GM12878 (cell line): ENCODE measurements at regions not wholly inside any gene's neighbourhood (a gene's known extent, or its start where the extent isn't known, plus 50 kb on each side); places are given as distances from the start of the nearest gene placed in this dataset.

Experiments
- ATAC-seq: fragments of 200-7000 bp; cut with Tn5 transposase; 3 replicates; pipeline ENCODE4 v1.9.1; 2020; ENCODE audit warnings: mild to moderate bottlenecking, moderate library complexity
- BruUV-seq: library from RNA; stranded (reverse); fragments of 400-500 nt; replicated peaks from 2 replicates; lab custom pipeline; 2021; lab: Mats Ljungman, UMichigan
- CTCF ChIA-PET: fragments of 300-600 bp; sonication (Branson Sonifier 250); formaldehyde crosslinking; extraction: SDS; loops from one replicate; lab custom pipeline; 2021; ENCODE audit warnings: inconsistent platforms; lab: Yijun Ruan, JAX
- POLR2A ChIA-PET: fragments of 350-600 bp; formaldehyde crosslinking; extraction: SDS; loops from one replicate; lab custom pipeline; 2021; ENCODE audit warnings: inconsistent platforms; lab: Charles Lee
- RAD21 ChIA-PET: fragments of 300-600 bp; sonication (Branson Sonifier 250); formaldehyde crosslinking; loops from one replicate; lab custom pipeline; 2023; ENCODE audit warnings: antibody characterized with exemption; ENCODE audit not compliant: unreplicated experiment; lab: Charles Lee
- SMC1A ChIA-PET: fragments of 300-600 bp; sonication (Branson Sonifier 250); formaldehyde crosslinking; loops from one replicate; lab custom pipeline; 2023; ENCODE audit not compliant: unreplicated experiment, uncharacterized antibody; lab: Charles Lee
- DNase-seq: peaks from one replicate; pipeline ENCODE4 v3.0.0-alpha.2; 2011; ENCODE audit warnings: low read depth, low spot score
- FAIRE-seq: peaks from 3 replicates; lab custom pipeline; 2011; peaks lifted over from hg19 to GRCh38; lab: Jason Lieb, UNC
- H2AFZ ChIP-seq: 2 replicates; pipeline ENCODE4 v1.6.0; 2011; ENCODE audit warnings: low read depth, low read length, control low read depth; ENCODE audit not compliant: control insufficient read depth
- H3K27ac ChIP-seq: 2 replicates; pipeline ENCODE4 v1.5.1; 2011; ENCODE audit warnings: control low read depth; ENCODE audit not compliant: control insufficient read depth, insufficient read depth
- H3K27me3 ChIP-seq, 2 experiments: replicated peaks in 1 of 2; 2 replicates each; pipeline versions ENCODE4 v1.6.0 to v1.6.1; 2011; ENCODE audit warnings: low read length in 1 of 2; ENCODE audit not compliant: control insufficient read depth in 2 of 2, insufficient read depth in 2 of 2
- H3K36me3 ChIP-seq, 2 experiments: 2 replicates each; pipeline ENCODE4 v1.5.1; 2011; ENCODE audit warnings: low read length in 1 of 2; ENCODE audit not compliant: control insufficient read depth in 2 of 2, insufficient read depth in 2 of 2
- H3K4me1 ChIP-seq: 2 replicates; pipeline ENCODE4 v1.6.1; 2011; ENCODE audit warnings: mild to moderate bottlenecking, low read length, moderate library complexity, mixed read lengths; ENCODE audit not compliant: control insufficient read depth, insufficient read depth
- H3K4me2 ChIP-seq: 2 replicates; pipeline ENCODE4 v1.6.0; 2011; ENCODE audit warnings: control low read depth; ENCODE audit not compliant: control insufficient read depth, insufficient read depth
- H3K4me3 ChIP-seq: fragments of 200-600 bp; sonication (generic); 2 replicates; pipeline ENCODE4 v1.5.1; 2016
- H3K79me2 ChIP-seq: 2 replicates; pipeline ENCODE4 v1.6.0; 2011; ENCODE audit warnings: low read length; ENCODE audit not compliant: control insufficient read depth, insufficient read depth
- H3K9ac ChIP-seq: 2 replicates; pipeline ENCODE4 v1.8.0; 2011; ENCODE audit warnings: low read length, control low read depth, mixed read lengths; ENCODE audit not compliant: control insufficient read depth, insufficient read depth
- H3K9me3 ChIP-seq: replicated peaks from 3 replicates; pipeline ENCODE4 v1.5.1; 2011; ENCODE audit warnings: mild to moderate bottlenecking, low read length; ENCODE audit not compliant: control insufficient read depth, insufficient read depth
- H4K20me1 ChIP-seq: 2 replicates; pipeline ENCODE4 v1.6.0; 2011; ENCODE audit not compliant: control insufficient read depth, insufficient read depth
- ATF7 ChIP-seq: fragments of 450-650 bp; IDR thresholded peaks from 2 replicates; pipeline ENCODE4 v1.6.1; 2016; ENCODE audit warnings: low read depth, mild to moderate bottlenecking
- BCL11A ChIP-seq: IDR thresholded peaks from 2 replicates; pipeline ENCODE4 v1.6.1; 2011; ENCODE audit warnings: low read depth, low read length
- BHLHE40 ChIP-seq, 2 experiments: fragments of 450-650 bp in 1 of 2; IDR thresholded peaks; 2 replicates each; pipeline ENCODE4 v1.6.1; 2011 to 2017; ENCODE audit warnings: low read depth in 2 of 2, borderline replicate concordance in 1 of 2, improper control_type of control experiment in 1 of 2, low read length in 1 of 2, mild to moderate bottlenecking in 1 of 2
- EP300 ChIP-seq, 2 experiments: fragments of 150-350 bp in 1 of 2; IDR thresholded peaks; 2 replicates each; pipeline ENCODE4 v1.6.1; 2011 to 2012; ENCODE audit warnings: low read depth in 2 of 2, low read length in 2 of 2, borderline replicate concordance in 1 of 2, improper control_type of control experiment in 1 of 2, inconsistent platforms in 1 of 2; ENCODE audit not compliant: control insufficient read depth in 1 of 2
- EZH2 ChIP-seq: IDR thresholded peaks from 2 replicates; pipeline ENCODE4 v1.6.1; 2012; ENCODE audit warnings: low read depth, mild to moderate bottlenecking, control low read depth, inconsistent platforms, low read length, borderline replicate concordance; ENCODE audit not compliant: control insufficient read depth
- FOXM1 ChIP-seq: IDR thresholded peaks from 2 replicates; pipeline ENCODE4 v1.6.1; 2012; ENCODE audit warnings: low read depth, mild to moderate bottlenecking, inconsistent platforms, low read length, moderate library complexity
- IKZF1 ChIP-seq: fragments of 450-650 bp; conservative IDR thresholded peaks from 2 replicates; pipeline ENCODE4 v1.6.1; 2017; ENCODE audit warnings: antibody characterized with exemption, mild to moderate bottlenecking
- IKZF2 ChIP-seq, 2 experiments: fragments of 450-650 bp; IDR thresholded peaks; 2 replicates each; pipeline ENCODE4 v1.6.1; 2017; ENCODE audit warnings: mild to moderate bottlenecking in 2 of 2, moderate library complexity in 2 of 2
- KDM1A ChIP-seq: fragments of 200-600 bp; sonication (generic); IDR thresholded peaks from 2 replicates; pipeline ENCODE4 v1.6.1; 2016; ENCODE audit warnings: borderline replicate concordance
- MEF2B ChIP-seq: fragments of 450-650 bp; IDR thresholded peaks from 2 replicates; pipeline ENCODE4 v1.6.1; 2018; ENCODE audit warnings: mild to moderate bottlenecking, moderate library complexity; ENCODE audit not compliant: partially characterized antibody, poor library complexity, severe bottlenecking
- NR2C1 ChIP-seq: fragments of 450-650 bp; IDR thresholded peaks from 2 replicates; pipeline ENCODE4 v1.6.1; 2017; ENCODE audit warnings: antibody characterized with exemption, mild to moderate bottlenecking, moderate library complexity
- NR2F1 ChIP-seq: fragments of 450-650 bp; conservative IDR thresholded peaks from 2 replicates; pipeline ENCODE4 v1.6.1; 2017; ENCODE audit warnings: mild to moderate bottlenecking
- PML ChIP-seq: IDR thresholded peaks from 2 replicates; pipeline ENCODE4 v1.6.1; 2012; ENCODE audit warnings: low read length, inconsistent platforms
- POU2F2 ChIP-seq: IDR thresholded peaks from 3 replicates; pipeline ENCODE4 v1.6.1; 2011; ENCODE audit warnings: low read depth, mild to moderate bottlenecking, low read length, borderline replicate concordance
- SIX5 ChIP-seq: IDR thresholded peaks from 2 replicates; pipeline ENCODE4 v1.6.1; 2011; ENCODE audit warnings: mild to moderate bottlenecking, low read depth, low read length, moderate library complexity; ENCODE audit not compliant: severe bottlenecking
- STAT1 ChIP-seq: fragments of 450-650 bp; conservative IDR thresholded peaks from 2 replicates; pipeline ENCODE4 v1.6.1; 2014; ENCODE audit warnings: antibody characterized with exemption, mild to moderate bottlenecking
- YY1 ChIP-seq: IDR thresholded peaks from 2 replicates; pipeline ENCODE4 v1.6.1; 2011; ENCODE audit warnings: low read depth, mild to moderate bottlenecking, low read length
- WGBS: methylation state at CpG from one replicate; pipeline ENCODE4 v1.1.6; 2016; ENCODE audit warnings: low lambda C conversion rate; ENCODE audit not compliant: insufficient replicate concordance, insufficient coverage; ENCODE audit errors: missing lambda C conversion rate; 5-methylcytosine and 5-hydroxymethylcytosine counted together
- in situ Hi-C: fragments of 300-500 bp; cut with MboI; formaldehyde crosslinking; loops from 9 replicates; pipeline ENCODE4 v1.14.3; 2018; ENCODE audit warnings: mixed read lengths
- intact Hi-C: fragments of 100-400 bp; cut with micrococcal nuclease; formaldehyde crosslinking; loops from one replicate; pipeline ENCODE4 v1.14.2; 2022; ENCODE audit not compliant: unreplicated experiment
- TF ChIP-seq, protein P1 (sequence below): IDR thresholded peaks from 2 replicates; pipeline ENCODE4 v1.6.1; 2012; ENCODE audit warnings: mild to moderate bottlenecking, low read depth, low read length
- TF ChIP-seq, protein P2 (sequence below): IDR thresholded peaks from 2 replicates; pipeline ENCODE4 v1.6.1; 2012; ENCODE audit warnings: low read depth, low read length, improper control_type of control experiment

DNA sequence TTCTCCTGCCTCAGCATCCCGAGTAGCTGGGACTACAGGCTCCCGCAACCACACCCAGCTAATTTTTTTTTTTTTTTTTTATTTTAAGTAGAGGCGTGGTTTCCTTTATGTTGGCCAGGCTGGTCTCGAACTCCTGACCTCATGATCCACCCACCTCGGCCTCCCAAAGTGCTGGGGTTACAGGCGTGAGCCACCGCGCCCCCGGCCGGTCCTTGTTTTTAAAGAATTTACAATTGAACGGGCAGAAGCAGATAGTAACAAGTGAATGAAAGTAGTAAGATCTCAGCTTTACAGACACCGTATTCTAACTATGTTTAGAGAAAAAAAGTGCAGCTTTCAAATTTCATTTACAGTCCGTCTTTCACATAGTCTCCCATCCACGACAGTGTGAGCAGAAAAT, 112.5 kb upstream of the VWC2 start:
- Histone ChIP-seq H3K4me2 (no peak overlapping the region), H3K4me1 (no peaks in the 10 kb centered on the region), H3K36me3 (no peaks in the 10 kb centered on the region), H3K27ac (no peak overlapping the region), H3K9ac (no peak overlapping the region), H3K79me2 (no peaks in the 10 kb centered on the region), H3K27me3 (no peaks in the 10 kb centered on the region), H3K4me3 (no peak overlapping the region), H4K20me1 (no peaks in the 10 kb centered on the region), H3K9me3 (no peaks in the 10 kb centered on the region), H2AFZ (no peak overlapping the region)
- ChIA-PET RAD21 (interaction anchor here (0.6 kb wide), 1 partner anchor 1865 kb away, joined by 4 read pairs; no protein-coding TSS in a partner anchor), CTCF (no interaction called here), POLR2A (no interaction called here), SMC1A (no interaction called here)
- FAIRE-seq = no peak
- no peak for DNase-seq
- BruUV-seq = no TSS peak
- ATAC-seq = no peak
- intact Hi-C loops (no loop called here), in situ Hi-C loops (no loop called here)
- TF ChIP-seq, protein P1, sequence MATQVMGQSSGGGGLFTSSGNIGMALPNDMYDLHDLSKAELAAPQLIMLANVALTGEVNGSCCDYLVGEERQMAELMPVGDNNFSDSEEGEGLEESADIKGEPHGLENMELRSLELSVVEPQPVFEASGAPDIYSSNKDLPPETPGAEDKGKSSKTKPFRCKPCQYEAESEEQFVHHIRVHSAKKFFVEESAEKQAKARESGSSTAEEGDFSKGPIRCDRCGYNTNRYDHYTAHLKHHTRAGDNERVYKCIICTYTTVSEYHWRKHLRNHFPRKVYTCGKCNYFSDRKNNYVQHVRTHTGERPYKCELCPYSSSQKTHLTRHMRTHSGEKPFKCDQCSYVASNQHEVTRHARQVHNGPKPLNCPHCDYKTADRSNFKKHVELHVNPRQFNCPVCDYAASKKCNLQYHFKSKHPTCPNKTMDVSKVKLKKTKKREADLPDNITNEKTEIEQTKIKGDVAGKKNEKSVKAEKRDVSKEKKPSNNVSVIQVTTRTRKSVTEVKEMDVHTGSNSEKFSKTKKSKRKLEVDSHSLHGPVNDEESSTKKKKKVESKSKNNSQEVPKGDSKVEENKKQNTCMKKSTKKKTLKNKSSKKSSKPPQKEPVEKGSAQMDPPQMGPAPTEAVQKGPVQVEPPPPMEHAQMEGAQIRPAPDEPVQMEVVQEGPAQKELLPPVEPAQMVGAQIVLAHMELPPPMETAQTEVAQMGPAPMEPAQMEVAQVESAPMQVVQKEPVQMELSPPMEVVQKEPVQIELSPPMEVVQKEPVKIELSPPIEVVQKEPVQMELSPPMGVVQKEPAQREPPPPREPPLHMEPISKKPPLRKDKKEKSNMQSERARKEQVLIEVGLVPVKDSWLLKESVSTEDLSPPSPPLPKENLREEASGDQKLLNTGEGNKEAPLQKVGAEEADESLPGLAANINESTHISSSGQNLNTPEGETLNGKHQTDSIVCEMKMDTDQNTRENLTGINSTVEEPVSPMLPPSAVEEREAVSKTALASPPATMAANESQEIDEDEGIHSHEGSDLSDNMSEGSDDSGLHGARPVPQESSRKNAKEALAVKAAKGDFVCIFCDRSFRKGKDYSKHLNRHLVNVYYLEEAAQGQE = no peak
- no peak for TF ChIP-seq STAT1
- TF ChIP-seq ATF7 = no peak
- no peak for TF ChIP-seq POU2F2
- TF ChIP-seq MEF2B = no peak
- TF ChIP-seq EZH2 = no peak
- no peak for TF ChIP-seq NR2F1
- no peak for TF ChIP-seq KDM1A
- no peak for TF ChIP-seq IKZF2 (IDR thresholded peaks at IDR 0.05)
- no peak for TF ChIP-seq BCL11A
- TF ChIP-seq YY1 = no peak
- no peak for TF ChIP-seq IKZF1
- no peak for TF ChIP-seq FOXM1
- no peak for TF ChIP-seq BHLHE40 (IDR thresholded peaks at IDR 0.05; ENCODE audit: borderline replicate concordance in 1 of 2, low read depth in 2 of 2, low read length in 1 of 2)
- TF ChIP-seq EP300 (IDR thresholded peaks at IDR 0.05; ENCODE audit: borderline replicate concordance in 1 of 2, control insufficient read depth in 1 of 2, low read depth in 2 of 2, low read length in 2 of 2) = no peak
- no peak for TF ChIP-seq NR2C1
- TF ChIP-seq, protein P2, sequence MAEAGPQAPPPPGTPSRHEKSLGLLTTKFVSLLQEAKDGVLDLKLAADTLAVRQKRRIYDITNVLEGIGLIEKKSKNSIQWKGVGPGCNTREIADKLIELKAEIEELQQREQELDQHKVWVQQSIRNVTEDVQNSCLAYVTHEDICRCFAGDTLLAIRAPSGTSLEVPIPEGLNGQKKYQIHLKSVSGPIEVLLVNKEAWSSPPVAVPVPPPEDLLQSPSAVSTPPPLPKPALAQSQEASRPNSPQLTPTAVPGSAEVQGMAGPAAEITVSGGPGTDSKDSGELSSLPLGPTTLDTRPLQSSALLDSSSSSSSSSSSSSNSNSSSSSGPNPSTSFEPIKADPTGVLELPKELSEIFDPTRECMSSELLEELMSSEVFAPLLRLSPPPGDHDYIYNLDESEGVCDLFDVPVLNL = no peak
- no peak for TF ChIP-seq PML
- TF ChIP-seq SIX5 = no peak
- 23% methylated on average over 12 of the region's 14 CpGs for WGBS
